HG03135 (cell line): ENCODE measurements at regions not wholly inside any gene's neighbourhood (a gene's known extent, or its start where the extent isn't known, plus 50 kb on each side); places are given as distances from the start of the nearest gene placed in this dataset.
A peak's percentile ranks its signal among the peaks of the same experiment; 100 is the strongest.
"Not testable (repeated sequence)": the region's sequence is repeated elsewhere in the genome, so short reads cannot be mapped to it uniquely, and the experiment has no call there.

ENCODE experiments used
- ATAC-seq: cut with Tn5 transposase; IDR thresholded peaks from one replicate; pipeline ENCODE4 v1.9.1; 2021; ENCODE audit warnings: mild to moderate bottlenecking, moderate library complexity; ENCODE audit not compliant: unreplicated experiment

- ATAC-seq = peak; percentile 33
Observed at GRCh38 chr5:99032234-99033013, 103.6 kb upstream of the CHD1 start.

DNA sequence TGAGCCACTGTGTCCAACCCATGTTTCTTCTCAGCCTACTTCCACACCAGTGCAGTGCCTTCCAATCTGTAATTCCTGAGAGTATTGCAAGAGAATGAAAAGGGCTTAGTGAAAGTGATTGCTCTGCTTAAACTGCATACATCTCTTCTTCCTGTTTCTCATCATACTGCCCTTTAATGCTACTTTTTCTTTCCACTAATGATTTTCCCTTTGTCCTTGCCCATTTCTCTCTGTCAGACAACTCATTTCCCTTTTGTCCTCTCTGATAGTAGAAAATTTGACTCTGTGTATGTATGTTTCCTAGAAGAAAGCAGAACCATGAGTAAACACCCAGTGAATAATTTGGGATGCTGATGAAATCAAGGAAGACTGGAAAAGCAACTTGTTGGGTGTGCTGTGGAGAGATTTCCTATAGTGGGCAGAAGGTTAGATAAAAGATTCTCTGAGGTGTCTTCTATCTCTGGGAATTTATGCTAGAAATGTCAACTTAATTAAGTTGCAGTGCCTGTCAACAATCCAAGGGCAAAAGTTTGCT lies 102.2 kb upstream of the CHD1 start:
- ATAC-seq = no peak

- ATAC-seq = no peak
Observed at GRCh38 chr5:99029172-99029571, 100.4 kb upstream of the CHD1 start.

DNA sequence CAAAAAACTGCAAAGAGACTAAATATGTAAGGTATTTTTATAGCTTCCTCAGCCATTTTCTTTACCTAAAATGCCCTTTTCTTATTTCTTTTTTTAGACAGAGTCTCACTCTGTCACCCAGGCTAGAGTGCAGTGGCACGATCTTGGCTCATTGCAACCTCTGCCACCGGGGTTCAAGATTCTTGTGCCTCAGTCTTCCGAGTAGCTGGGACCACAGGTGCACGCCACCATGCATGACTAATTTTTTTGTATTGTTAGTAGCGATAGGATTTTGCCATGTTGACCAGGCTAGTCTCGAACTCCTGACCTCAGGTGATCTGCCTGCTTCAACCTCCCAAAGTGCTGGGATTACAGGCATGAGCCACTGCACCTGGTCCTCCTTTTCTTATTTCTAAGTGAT lies 99.4 kb upstream of the CHD1 start:
- ATAC-seq = not testable (repeated sequence)

- ATAC-seq = no peak
Observed at GRCh38 chr5:99025298-99026045, 96.7 kb upstream of the CHD1 start.

- no peak for ATAC-seq
Observed at GRCh38 chr5:99023330-99023729, 94.5 kb upstream of the CHD1 start.

- no peak for ATAC-seq
Observed at GRCh38 chr5:99022250-99022649, 93.4 kb upstream of the CHD1 start.

DNA sequence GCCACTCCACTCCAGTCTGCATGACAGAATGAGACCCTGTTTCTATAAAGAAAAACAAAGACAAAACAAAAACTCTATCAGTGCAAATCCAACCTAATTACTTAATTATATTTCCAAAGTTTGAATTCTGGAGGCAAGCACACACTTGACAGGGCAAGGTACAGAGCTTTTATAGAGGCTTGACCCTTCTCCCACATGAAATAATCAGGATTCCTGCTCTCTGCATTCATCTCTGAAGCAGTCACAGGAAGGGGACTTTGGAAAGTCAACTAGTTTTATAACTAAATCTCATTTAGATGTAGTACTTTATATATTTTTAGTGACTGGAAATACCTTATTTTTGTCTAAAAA lies 91.9 kb upstream of the CHD1 start:
- ATAC-seq = no peak

- ATAC-seq = peak; percentile 56
Observed at GRCh38 chr5:99019812-99020697, 91.2 kb upstream of the CHD1 start.

GRCh38 chr5:99019254-99019653 lies 90.4 kb upstream of the CHD1 start:
- ATAC-seq = no peak

DNA sequence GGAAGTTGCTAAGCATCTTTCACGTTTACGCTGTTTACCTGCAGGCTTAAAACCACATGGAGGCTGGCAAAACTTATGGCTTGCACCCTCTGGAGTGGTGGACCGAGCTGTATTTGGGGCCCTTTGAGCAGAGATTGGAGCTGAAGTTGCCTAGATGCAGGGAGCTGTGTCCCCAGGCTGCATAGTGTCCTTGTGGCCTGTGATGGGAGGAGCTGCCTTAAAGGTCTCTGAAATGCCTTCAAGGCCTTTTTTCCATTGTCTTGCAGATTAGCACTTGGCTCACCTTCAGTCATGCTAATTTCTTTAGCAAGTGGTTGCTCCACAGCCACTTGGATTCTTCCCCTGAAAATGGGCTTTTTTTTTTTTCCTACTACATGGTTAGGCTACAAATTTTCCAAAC lies 81.5 kb upstream of the CHD1 start:
- ATAC-seq = no peak

- not testable (repeated sequence) for ATAC-seq
Observed at GRCh38 chr5:99008009-99008408, 79.2 kb upstream of the CHD1 start.

DNA sequence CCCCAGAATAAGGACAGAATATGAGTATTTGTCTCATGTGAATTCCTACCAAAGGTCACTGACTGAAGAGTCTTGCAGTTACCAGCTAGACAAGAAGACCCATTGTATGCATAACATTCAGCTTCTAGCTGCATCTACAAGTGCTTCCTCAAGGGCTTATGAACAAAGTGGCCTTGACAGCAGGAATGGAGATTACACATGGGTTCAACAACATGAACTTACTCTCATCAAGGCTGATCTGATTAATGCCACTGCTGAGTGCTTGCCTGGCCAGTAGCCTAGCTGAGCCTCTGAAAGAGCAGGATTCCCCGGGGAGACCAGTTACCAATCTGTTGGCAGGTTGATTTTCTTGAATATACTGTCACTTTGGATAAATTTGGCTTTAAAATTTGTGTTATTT lies 76.7 kb upstream of the CHD1 start:
- no peak for ATAC-seq

DNA sequence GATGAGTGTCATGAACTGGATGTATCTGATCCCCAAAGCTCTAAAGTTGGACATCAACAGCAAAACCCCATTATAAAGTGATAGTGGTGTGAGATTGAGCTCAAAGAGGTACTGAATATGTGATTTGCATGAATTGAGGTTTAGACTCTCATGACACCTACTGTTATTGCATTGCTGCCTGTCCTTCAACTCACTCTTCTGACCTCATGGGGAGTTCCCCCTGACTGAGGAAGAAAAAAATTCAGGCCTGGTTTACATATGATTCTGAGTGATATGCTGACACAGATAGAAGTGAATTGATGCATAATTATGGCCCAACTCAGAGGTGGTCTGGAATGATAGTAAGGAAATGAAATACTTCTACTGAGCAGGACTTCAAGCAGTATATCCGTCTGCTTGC lies 76.2 kb upstream of the CHD1 start:
- ATAC-seq = peak; percentile 100

- no peak for ATAC-seq
Observed at GRCh38 chr5:99000876-99001275, 72.1 kb upstream of the CHD1 start.

- no peak for ATAC-seq
Observed at GRCh38 chr5:99000221-99000620, 71.4 kb upstream of the CHD1 start.

DNA sequence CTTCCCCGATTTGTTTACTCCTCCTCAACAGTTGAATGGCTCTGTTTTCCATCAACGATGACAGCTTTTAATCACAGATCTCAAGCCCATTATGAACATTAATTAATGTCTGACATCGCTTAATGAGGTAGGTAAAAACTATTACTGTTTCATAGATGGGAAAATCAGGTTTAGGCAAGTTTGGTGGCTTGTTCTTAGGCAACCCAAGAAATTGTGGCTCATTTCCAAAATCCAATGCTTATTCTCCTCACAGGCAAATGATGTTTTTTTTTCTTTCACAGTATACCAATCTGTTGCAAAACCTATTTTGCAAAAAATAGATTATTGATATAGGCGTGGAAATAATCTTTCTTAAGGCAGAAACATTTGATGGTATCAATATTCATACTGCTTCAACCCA lies 70.8 kb upstream of the CHD1 start:
- no peak for ATAC-seq

- ATAC-seq = no peak
Observed at GRCh38 chr5:98997000-98997399, 68.2 kb upstream of the CHD1 start.

DNA sequence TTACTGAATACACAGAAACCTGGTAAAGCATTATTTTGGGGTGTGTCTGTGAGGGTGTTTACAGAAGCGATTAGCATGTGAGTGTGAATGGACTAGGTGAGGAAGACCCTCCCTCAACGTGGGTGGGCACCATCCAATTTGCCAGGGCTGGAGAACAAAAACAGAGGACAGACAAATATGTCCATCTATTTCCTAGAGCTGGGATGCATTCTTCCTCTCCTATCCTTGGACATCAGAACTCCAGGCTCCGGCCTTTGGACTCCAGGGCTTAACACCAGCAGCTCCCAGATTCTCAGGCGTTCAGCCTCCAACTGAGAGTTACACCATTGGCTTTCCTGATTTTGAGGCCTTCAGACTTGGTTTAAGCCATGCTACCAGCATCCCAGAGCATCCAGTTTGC lies 65.8 kb upstream of the CHD1 start:
- no peak for ATAC-seq

DNA sequence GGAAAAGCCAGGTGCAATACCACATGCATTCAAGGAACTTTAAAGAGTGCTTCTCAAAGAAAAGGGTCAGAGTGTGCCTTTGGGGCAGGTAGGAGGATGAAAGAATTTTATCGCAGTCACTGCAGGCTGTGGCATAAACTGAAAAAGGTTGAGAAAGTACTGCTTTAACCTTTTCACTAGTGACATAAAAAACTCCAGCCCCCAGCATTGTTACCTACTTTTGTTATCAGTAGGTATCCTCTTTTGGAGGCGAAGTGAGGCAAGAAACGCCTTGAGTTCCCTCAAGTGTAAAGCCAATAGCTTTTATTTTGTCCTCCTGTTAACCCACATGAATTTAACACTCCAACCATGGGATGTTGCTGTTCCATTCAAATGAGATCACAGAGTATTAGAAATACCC lies 64.7 kb upstream of the CHD1 start:
- no peak for ATAC-seq

DNA sequence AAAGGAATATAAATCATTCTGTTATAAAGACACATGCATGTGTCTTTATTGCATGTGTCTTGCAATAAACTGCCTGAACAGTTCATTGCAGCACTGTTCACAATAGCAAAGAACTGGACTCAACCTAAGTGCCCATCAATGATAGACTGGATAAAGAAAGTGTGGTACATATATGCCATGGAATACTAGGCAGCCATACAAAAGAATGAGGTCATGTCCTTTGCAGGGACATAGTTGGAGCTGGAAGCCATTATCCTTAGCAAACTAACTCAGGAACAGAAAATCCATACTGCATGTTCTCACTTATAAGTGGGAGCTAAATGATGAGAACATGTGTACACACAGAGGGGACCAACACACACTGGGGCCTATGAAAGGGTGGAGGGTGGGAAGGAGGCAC lies 63.7 kb upstream of the CHD1 start:
- no peak for ATAC-seq
